ENCODE measurements at regions not wholly inside any gene's neighbourhood (a gene's known extent, or its start where the extent isn't known, plus 50 kb on each side); places are given as distances from the start of the nearest gene placed in this dataset.
A peak's percentile ranks its signal among the peaks of the same experiment; 100 is the strongest.

- DNase-seq (ENCODE audit: low read depth): no peak
- TF ChIP-seq CTCF (IDR thresholded peaks at IDR 0.05; ENCODE audit: insufficient read depth, low read depth, low read length, missing control alignments): no peak
- no peak overlapping the region for H3K4me3 ChIP-seq (ENCODE audit: low read depth, low read length)
Observed at GRCh38 chr2:206368484-206368883, 74.8 kb upstream of the ADAM23 start.

- H3K4me3 ChIP-seq (ENCODE audit: low read depth, low read length): no peak overlapping the region
- no peak for TF ChIP-seq CTCF (IDR thresholded peaks at IDR 0.05; ENCODE audit: insufficient read depth, low read depth, low read length, missing control alignments)
- DNase-seq (ENCODE audit: low read depth): peak; percentile 7
Observed at GRCh38 chr2:206368933-206369569, 74.3 kb upstream of the ADAM23 start.

- TF ChIP-seq CTCF (IDR thresholded peaks at IDR 0.05; ENCODE audit: insufficient read depth, low read depth, low read length, missing control alignments): no peak
- DNase-seq (ENCODE audit: low read depth): no peak
- H3K4me3 ChIP-seq (ENCODE audit: low read depth, low read length): no peak overlapping the region
Observed at GRCh38 chr2:206375956-206376355, 67.4 kb upstream of the ADAM23 start.

- no peak overlapping the region for H3K4me3 ChIP-seq (ENCODE audit: low read depth, low read length)
- no peak for TF ChIP-seq CTCF (IDR thresholded peaks at IDR 0.05; ENCODE audit: insufficient read depth, low read depth, low read length, missing control alignments)
- DNase-seq (ENCODE audit: low read depth): no peak
Observed at GRCh38 chr2:206378835-206379234, 64.5 kb upstream of the ADAM23 start.

- H3K4me3 ChIP-seq (ENCODE audit: low read depth, low read length): no peak overlapping the region
- no peak for DNase-seq (ENCODE audit: low read depth)
- no peak for TF ChIP-seq CTCF (IDR thresholded peaks at IDR 0.05; ENCODE audit: insufficient read depth, low read depth, low read length, missing control alignments)
Observed at GRCh38 chr2:206379266-206379665, 64.1 kb upstream of the ADAM23 start.

GRCh38 chr2:206379886-206380285, 63.4 kb upstream of the ADAM23 start:
- DNase-seq (ENCODE audit: low read depth): no peak
- H3K4me3 ChIP-seq (ENCODE audit: low read depth, low read length): no peak overlapping the region
- no peak for TF ChIP-seq CTCF (IDR thresholded peaks at IDR 0.05; ENCODE audit: insufficient read depth, low read depth, low read length, missing control alignments)

GRCh38 chr2:206381881-206382280, 61.5 kb upstream of the ADAM23 start:
- DNase-seq (ENCODE audit: low read depth): no peak

More at GRCh38 chr2:206381881-206382280, 61.5 kb upstream of the ADAM23 start:
- no peak for TF ChIP-seq CTCF (IDR thresholded peaks at IDR 0.05; ENCODE audit: insufficient read depth, low read depth, low read length, missing control alignments)
- H3K4me3 ChIP-seq (ENCODE audit: low read depth, low read length): no peak overlapping the region

All from GM12865 (cell line).